EH (cell line): ENCODE measurements at regions not wholly inside any gene's neighbourhood (a gene's known extent, or its start where the extent isn't known, plus 50 kb on each side); places are given as distances from the start of the nearest gene placed in this dataset.
"Not testable (repeated sequence)": the region's sequence is repeated elsewhere in the genome, so short reads cannot be mapped to it uniquely, and the experiment has no call there.

Experiments
- DNase-seq: peaks from one replicate; pipeline ENCODE4 v3.0.0-alpha.2; 2015; ENCODE audit warnings: low read depth

DNA sequence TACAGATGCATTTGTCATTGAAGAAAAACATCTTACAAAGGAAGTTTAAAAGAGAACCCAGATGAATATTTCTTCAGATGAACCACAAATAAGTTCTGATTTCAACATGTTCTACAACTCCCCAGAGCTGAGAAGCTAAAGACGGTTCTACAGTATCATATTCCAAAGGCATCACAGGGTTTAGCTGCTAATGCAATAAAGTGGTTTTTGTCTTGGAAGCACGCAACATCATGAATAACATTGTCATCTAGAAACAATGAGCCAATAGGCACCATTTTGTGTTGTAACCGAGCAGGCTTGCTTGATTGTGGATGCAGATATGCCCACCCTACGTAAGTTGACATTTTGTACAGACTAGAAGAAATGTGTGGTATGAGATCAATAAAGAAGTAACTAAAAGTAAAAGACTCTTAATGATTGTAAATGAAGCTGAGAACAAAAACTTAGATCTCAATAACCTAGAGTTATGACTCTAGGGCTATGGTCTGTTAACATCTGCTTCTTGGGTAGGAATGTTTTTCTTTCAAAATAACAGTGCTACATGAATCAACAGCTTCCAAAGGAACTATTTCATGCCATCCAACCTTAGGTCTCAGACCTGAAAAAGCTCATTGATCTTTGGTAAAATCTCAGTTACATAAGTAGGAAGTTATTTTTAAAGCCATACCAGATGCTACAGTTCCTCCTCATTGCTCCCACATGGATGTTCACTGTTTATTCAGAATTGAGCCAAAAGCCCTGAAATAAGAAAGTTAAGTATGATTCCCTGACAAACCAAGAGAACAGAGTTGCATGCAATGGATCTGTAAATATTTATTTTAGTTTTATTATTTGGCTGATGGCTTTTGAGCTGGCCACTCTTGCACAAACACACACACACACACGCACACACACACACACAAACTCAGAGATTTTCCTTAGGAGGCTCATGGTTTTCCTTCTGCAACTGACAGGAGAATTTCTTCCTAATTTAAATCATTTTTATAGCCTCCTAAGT is 118.7 kb upstream of the SLCO6A1 start:
- DNase-seq = no peak

DNA sequence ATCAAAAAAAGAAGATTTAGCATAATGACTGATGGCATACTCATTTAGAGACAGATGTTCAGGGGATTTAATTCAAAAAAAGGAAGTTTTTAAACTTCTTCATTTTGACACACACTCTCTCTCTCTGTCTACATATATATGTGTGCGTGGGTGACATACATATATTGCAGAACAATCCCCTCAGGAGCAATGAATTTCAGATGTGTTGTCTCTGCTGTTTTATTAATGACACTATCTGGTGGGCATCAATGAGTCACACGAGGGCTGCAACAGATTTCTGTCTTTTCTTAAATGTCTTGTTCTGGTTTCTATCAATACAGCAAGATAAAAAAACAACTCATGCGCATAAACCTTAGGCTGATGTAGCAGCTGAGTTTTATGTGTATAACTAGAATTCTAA is 123.5 kb upstream of the SLCO6A1 start:
- no peak for DNase-seq

DNA sequence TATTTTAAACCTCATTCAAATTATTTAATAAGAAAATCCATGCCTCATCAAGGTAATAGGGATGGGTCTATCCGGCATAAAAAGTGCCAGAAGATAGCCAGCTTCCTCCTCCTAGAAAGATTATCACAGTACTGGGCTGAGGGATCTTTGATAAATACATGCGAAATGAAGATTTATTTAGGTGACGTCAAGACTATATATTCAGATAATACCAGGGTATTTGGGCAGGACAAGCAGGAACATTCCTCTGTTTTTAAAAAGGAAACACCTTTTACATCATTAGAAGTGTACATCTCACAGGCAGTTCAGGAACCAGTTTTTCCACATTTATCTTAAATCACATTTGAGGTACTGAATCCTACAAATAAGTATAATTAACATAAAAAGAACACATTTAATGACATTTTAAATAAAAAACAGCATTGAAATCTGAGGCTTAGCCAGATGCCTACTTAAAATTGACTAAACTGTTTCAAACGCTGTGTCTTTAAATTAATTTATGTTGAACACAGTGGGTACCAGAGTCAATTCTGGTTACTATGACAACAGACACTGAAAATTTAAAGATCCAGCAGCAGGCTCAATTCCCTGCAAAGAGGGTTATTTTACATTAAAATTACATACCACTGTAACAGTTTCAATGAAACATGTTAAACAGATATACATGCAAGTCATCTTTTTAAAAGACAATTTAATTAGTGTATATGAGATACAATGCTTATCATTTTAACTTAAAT is 124.7 kb upstream of the SLCO6A1 start:
- no peak for DNase-seq

DNA sequence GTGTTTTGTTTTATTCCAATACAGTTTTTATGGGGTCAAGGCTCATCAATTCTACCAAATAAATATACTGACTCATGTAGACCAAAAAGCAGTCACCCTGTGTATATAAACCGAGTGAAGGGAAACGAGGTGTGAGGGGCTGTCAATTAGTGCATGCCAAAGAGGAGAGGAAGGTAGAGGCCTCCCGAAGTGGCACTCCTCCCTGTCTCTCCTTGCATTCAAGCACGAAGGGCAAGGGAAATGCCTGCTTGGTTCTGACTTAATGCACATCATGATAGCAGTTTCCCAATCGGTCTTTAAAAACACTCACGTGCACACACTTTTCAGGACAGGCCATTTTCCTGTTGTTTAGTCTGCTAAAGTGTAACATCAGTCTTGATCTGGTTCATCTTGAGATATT is 125.6 kb upstream of the SLCO6A1 start:
- DNase-seq = no peak

DNA sequence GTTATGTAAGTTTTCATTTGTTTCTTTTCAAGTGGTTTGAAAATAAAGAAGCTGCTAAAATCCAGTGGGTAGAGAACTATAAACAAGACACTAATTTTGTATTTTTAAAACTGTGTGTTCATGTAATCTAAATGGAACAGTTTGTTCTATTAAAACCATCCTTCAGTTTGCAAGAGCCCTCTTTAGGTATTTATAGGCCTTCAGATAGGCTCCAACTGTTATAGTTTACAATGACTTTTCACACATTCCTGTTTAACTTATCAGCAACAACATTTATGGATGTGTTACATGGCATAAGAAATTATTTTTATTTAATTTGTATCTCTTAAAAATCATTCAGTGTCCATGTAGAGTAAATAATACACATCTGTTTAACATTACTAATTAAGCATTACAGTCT is 126.7 kb upstream of the SLCO6A1 start:
- DNase-seq = no peak

DNA sequence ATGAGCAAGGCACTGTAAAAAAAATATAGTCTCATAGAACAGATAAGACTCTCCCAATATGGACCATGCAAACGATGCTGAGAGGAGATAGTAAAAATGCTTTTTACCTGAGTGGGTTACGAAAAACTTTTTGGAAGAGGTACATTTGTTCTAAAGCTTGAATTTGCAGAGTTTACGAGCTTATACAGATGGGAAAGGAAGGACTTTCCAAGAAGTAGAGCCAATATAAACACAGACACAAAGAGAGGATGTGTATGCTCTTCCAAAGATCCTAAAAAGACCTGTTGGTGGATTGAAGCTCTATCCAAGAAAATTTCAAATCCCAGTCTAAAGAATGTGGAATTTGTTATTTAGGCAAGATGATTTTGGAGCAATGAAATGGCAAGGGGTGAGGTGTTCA is 127.1 kb upstream of the SLCO6A1 start:
- DNase-seq = no peak

DNA sequence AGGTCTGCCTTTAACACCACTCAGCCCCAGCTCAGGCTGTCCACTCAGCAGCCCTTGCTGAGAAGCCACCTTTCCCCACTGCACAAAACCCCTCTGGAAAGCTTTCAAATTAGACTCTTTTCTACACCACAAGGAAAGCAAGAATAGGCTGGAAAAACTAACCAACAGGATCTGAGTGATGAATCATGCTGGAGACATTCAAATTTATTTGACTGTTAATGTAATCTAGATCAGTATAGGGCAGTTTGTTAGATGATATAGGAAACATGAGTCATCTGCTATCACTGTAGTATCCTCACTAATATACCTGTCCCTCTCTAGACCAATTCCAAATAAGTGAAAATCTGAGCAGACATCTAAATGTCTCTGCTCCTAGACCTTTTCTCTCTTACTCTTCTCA is 127.8 kb upstream of the PAM start:
- peak; percentile 61 for DNase-seq

DNA sequence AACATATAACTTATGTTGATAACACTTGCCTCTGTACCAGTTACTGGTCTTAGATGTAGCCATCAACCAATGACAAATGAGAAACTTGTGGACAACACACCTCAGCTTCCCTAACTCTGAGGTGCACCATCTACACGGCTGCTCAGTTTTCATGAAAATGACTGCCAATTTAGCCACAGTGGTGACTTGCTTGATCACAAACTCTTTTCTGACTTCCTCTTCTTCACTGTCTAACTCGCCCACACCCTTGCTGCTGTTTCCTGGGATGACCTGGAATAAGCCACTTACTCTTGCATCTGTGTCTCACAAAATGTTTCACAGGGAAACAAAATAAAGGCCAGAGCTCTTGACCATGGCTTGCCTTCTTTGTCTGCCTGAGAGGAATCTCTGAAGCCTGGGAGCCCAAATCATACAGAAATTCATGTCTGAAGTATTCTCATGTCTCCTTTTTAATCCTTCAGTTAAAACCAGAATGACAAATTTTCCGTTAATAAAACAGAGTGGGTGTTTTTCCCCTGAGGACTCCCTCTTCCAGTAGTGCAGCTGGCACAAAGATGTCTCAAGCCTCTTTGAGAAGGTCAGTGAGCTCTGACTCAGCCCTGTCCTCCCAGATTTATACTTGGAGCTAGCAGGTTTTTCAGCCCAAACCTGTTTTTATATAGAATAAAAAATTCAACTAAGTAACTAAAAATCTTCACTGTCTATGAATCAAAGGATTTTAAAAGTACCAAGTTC is 126.5 kb upstream of the PAM start:
- DNase-seq = peak; percentile 60

DNA sequence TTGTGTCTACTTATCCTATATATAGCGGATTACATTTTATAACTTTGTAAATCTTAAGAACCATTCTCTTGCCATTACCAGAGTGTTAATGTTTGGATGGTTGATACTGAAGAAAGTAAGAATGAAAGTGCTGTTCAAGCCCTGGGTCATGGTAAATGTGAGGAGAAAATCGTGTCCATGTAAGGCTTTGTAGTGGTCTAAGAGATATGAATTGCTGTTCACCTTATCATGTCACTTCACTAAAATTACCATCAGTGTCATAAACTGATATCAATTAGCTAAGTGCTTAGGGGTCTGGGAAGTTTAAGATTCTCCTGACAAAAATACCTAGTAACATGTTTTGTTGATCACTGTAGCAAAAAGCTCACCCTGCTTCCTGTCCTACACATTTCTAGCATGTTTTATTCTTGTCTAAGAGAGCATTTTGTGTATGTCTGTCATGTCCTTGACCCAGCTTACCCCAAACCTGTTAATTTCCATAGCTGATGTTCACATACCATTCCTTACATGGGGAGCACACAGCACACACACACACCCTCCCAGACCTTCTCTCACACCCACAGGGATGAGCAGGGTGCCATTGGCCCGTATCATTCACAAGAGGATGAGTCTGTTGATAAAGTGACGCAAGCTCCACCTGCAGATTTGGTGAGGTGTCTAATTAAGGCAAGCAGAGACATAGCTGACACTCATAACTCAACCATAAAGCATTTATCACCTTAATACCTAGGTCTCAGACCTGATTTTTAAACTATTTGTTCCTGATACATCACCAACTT is 125.1 kb upstream of the PAM start:
- no peak for DNase-seq

DNA sequence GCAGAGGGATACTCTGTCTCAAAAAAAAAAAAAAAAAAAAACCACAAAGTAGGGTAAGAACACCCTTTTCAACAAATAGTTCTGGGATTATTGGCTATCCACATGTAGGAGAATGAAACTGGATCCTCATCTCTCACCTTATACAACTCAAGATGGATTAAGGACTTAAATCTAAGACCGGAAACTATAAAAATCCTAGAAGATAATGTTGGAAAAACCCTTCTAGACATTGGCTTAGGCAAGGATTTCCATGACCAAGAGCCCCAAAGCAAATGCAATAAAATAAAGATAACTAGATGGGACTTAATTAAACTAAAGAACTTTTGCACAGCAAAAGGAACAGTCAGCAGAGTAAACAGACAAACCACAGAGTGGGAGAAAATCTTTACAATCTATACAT is 119.7 kb upstream of the PAM start:
- DNase-seq = not testable (repeated sequence)

DNA sequence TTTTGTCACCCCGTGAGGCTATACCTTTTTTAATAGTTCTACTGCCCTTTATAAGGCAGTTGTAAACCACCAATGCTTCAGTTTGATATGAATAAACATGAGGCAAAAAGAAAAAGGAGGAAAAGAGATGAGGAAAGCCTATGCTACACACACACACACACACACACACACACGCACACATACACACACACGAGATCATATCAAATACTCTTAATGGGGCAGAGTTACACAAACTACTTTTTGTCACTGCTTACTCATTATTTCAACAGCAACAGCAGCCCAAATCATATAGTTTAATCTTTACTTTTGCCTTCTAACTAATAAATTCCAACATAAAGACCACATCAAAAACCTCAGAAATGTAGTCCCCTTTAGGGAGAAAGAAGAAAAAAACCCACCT is 116.8 kb upstream of the PAM start:
- peak; percentile 36 for DNase-seq

DNA sequence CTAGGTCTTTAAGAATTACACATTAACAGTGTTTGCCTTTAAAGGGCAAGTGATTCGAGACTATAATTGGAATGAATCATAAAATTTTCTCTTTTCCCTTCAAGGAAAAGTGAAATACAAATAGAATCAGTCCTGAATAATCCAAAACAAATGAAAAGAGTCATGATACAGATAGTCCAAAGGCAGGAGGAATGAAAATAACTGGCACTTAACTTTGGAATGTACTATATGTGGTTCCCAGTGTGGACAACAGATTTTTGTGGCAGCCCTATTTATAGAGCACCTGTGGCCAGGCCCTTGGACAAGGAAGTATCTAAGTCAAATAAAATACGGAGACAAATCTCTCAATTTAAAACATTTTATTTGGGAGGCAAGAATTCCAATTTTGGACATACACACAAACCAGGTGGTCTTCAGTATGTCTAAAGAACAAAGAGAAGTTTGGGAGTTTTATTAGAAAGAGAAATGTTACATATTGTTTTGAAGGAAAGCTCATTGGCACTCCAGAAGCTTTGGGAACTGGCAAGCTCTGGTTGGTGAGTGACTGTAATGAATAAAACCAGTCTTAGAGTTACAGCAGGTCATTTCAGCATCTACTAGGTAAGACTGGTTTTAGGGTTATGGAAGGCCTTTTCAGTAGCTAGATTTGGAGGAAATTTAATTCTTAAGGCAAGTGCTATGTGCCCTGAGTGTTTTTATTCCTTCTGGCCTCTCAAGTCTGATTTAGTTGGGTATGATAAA is 116.0 kb upstream of the PAM start:
- DNase-seq = peak; percentile 61

DNA sequence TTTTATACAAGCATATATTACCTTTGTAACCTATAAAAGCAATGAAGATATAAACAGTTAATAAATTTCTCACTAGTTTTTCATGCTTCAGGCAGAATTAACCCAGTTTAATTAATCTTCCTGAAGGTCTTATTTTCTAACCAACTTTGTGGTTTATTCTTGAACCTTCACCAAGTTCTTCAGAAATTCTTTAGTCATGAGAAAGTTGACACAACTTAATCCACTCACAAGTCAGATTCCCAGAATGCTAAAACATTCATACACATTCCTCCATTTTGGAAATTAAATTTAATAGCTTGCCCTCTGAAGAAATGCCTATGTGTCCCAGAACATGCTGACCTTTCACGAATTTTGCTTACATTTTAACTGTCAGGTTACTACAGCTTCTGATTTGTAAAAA is 105.4 kb upstream of the PAM start:
- DNase-seq = peak; percentile 51

DNA sequence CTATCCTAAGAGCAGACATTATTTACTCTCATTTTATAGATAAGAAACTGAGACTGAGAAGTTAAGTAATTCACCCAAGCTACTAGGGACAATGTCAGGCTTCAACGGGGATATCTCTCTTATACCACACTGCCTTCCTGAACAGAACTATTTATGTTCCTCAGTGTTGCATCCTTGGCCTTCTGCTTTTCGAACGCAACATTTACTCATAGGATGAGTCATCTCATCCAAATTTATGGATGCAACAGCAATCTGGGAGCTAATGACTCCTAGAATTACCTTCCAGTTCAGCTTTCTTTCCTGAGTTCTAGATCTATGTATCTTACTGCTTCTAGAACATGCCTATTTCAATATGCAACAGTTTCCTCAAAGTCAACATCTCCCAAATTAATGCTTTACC is 103.6 kb upstream of the PAM start:
- DNase-seq = peak; percentile 30

DNA sequence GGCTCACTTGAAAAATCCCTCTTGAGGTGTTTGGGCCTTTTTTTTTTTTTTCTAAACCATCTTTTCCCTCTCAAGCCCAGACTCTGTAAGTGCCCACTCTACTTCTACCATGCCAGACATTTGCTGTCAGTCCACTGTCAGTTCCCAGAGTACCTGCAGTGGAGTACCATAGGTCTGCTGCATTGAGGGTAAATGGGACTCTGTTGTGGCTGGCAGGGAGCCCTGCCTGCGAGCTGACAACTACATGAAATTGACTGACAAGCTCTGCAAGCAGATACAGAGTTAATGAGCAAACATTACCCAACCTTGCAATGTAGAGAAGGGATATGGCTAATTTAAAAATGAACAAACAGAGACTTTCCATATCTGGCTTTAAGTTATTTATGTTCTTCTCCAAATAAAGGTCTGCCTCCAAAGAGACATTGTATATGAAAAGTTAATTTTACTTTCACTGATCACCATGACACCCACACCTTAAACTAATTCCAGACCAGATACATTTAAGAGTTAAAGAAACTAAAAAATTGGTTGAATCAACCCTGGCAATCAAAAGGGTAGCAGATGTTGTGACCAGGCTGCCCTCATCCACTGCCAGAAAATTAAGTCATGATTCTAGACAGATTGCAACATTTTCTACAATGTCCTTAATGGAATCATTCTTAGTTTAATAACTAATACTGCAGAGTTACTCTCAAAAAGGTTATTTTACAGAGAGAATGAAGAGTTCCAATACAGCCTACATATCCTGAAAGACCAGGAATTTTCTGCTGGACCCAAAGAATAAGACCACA is 100.4 kb upstream of the PAM start:
- DNase-seq = no peak

DNA sequence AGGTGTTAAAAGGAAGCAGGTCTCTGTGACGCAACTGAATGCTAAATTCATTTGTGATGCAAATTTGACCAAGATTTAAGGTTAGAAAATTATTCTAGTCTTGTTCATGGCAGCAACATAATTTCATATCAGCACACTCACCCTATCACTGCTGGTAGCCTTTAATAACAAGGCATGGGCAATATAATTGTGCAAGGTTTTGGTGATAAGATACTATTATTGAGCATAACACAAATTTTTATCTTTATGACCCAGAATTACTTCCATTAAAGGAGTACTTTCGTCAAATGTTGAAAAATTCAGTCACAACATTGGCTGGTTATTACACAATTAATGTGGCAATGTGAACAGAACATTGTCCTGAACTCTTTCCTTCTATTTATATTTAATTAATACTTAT is 96.0 kb upstream of the PAM start:
- no peak for DNase-seq

DNA sequence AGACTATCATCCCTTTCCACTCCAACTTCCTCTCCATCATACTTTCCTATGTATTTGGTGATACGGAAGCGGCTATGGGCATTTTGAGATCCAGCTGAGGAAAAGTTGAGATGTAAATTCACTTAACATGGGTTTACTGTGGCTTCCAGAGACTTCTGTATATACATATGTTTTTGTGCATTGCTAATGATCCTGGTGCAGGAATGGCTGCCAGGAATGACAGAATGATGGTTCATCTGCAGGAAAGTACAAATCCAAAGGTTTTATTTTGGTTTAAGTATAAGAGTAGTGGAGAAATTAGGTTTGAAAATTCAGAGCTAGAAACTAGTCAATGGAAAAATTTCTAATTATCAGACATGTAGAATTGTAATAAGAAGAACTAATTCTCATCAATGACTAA is 95.0 kb upstream of the PAM start:
- no peak for DNase-seq

DNA sequence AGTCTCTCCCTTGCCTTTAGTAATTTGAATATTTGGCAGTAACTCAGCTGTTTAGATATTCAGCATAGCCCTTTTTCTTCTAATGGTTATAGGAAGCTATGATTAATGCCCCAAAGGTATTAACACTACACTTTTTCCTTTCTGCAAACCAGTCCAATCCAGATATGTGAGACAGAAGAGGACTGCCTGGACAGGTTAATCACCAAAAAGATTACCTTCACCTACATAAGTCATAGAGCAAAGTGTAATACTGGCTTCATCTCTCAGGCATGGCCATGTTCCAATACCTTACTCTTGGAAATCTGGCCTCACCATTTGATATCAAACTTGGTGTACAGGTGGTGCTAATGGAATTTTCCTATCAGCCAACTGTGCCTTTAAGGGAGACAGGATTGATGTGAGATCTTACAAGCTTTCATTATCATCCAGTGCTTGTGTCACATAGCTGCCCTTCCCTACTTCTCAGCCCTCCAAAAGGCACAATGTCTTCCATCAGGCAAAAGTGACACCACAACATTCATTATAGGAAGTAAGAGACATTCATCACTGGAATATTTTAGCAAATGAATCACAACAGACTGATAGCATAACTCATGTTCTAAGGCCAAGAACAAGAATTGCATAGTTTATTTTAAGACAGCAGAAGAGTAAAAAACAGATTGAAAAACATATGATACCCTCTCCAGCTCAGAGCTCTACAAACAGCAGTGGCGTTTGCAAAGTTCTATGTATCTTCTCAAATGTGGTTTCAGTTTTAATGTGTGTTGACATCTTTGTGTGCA is 91.2 kb upstream of the PAM start:
- peak; percentile 66 for DNase-seq

DNA sequence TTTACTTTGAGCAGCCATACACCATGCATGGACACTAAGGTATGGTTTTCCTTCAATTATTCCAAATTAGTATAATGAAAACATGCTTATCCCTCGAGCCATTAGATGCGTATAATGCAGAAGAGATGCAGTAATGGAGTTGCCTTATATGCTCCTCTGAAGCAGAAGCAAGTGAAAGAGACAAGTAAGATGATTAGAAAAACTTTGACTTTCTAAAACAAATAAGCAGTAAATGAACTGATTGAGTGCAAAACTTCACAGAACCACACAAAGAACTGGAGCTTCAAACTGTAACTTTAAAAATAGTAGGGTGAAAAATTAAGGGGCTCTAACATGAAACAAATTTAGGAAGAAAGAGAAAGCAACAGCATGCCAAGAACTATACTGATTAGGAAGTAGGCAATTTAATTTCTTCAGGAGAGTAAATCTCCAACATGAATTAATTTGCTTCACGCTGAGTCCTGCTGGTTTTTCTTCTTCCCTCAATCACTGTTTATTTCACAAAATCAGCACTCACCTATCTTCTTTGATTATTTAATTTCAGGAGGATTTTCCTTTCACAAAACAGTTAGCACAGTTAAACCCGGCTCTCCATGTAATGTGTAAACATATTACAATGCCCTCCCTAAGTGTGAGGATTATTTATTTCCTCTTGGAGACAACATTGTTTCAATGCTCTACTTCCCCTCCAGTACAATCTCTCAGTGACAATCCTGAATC is 90.3 kb upstream of the PAM start:
- no peak for DNase-seq
